ENCODE measurements at regions not wholly inside any gene's neighbourhood (a gene's known extent, or its start where the extent isn't known, plus 50 kb on each side); places are given as distances from the start of the nearest gene placed in this dataset.

DNA sequence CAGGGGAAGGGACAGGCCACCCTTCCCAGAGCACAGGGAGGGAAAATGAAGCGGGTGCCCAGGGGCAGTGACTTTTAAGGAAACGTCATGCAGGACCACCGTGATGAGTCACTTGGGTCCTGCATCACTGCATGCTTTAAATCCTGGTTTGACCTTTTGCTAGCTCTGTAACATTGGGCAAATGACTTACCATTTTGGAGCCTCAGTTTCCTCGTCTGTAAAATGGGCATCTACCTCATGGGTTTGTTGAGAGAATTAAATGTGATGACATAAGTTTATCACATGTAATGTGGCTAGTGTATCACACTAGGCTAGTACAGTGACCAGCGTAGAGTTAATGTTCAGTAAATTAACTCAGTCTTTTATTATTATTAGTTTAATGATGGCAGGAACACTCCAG lies 114.8 kb upstream of the IGSF21 start:
- ATAC-seq = no peak

DNA sequence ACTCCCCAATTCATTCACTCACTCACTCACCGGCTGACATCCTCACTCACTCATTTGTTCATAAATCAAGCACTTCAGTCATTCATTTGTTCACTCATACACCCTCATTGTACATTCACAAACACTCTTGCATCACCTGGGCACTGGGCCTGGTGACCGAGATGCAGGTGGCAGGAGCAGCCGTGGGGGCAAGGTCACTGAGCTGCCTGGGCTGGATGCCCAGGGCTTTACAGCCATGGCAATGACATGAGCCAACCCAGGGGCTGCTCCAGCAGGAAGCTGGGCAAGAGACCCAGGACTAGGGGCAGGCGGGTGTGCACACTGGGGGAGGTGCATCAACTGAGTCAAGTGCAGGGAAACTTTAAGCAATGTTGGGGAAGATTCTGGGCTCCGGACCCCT lies 113.6 kb upstream of the IGSF21 start:
- TF ChIP-seq ESRRG (CRISPR knock-in tag; IDR thresholded peaks at IDR 0.05) = no peak
- TF ChIP-seq CSDC2 (CRISPR knock-in tag; IDR thresholded peaks at IDR 0.05) = no peak
- no peak for TF ChIP-seq ZNF8 (CRISPR knock-in tag; IDR thresholded peaks at IDR 0.05)
- no peak for TF ChIP-seq ZC3H10 (CRISPR knock-in tag; IDR thresholded peaks at IDR 0.05)
- no peak for TF ChIP-seq PPARA (CRISPR knock-in tag; IDR thresholded peaks at IDR 0.05; ENCODE audit: borderline replicate concordance)
- TF ChIP-seq OSR1 (CRISPR knock-in tag; IDR thresholded peaks at IDR 0.05) = no peak
- no peak for ATAC-seq

More for the DNA sequence above, 114.8 kb upstream of the IGSF21 start:
- TF ChIP-seq ZFP30 (CRISPR knock-in tag; IDR thresholded peaks at IDR 0.05) (no peak), OSR1 (CRISPR knock-in tag; IDR thresholded peaks at IDR 0.05) (no peak), ARNTL (CRISPR knock-in tag; IDR thresholded peaks at IDR 0.05; ENCODE audit: borderline replicate concordance, low read depth) (no peak), RARB (CRISPR knock-in tag; IDR thresholded peaks at IDR 0.05) (no peak), ZNF8 (CRISPR knock-in tag; IDR thresholded peaks at IDR 0.05) (no peak), ESRRG (CRISPR knock-in tag; IDR thresholded peaks at IDR 0.05) (no peak)
- TF ChIP-seq, protein P1, sequence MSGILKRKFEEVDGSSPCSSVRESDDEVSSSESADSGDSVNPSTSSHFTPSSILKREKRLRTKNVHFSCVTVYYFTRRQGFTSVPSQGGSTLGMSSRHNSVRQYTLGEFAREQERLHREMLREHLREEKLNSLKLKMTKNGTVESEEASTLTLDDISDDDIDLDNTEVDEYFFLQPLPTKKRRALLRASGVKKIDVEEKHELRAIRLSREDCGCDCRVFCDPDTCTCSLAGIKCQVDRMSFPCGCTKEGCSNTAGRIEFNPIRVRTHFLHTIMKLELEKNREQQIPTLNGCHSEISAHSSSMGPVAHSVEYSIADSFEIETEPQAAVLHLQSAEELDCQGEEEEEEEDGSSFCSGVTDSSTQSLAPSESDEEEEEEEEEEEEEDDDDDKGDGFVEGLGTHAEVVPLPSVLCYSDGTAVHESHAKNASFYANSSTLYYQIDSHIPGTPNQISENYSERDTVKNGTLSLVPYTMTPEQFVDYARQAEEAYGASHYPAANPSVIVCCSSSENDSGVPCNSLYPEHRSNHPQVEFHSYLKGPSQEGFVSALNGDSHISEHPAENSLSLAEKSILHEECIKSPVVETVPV (CRISPR knock-in tag; IDR thresholded peaks at IDR 0.05) = no peak

DNA sequence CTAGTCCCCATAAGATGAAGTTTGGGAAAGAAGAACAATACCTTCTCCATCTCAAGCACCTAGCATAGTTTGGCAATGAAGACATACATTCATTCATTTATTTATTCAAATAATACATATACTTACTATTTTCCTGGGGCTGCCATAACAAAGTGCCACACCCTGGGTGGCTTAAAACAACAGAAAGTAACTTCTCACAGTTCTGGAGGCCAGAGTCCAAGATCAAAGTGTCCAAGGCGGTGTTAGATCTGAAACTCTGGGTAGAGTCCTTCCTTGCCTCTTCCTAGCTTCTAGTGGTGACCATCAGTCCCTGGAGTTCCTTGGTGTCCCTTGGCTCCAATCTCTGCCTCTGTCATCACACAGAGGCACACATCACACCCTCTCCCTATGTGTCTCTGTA lies 112.1 kb upstream of the IGSF21 start:
- ATAC-seq = no peak
- TF ChIP-seq, protein P1 (CRISPR knock-in tag; IDR thresholded peaks at IDR 0.05) = no peak
- TF ChIP-seq ZNF565 (CRISPR knock-in tag; conservative IDR thresholded peaks at IDR 0.05; ENCODE audit: low read depth) (no peak), SNAI2 (CRISPR knock-in tag; IDR thresholded peaks at IDR 0.05) (no peak), PPARA (CRISPR knock-in tag; IDR thresholded peaks at IDR 0.05; ENCODE audit: borderline replicate concordance) (no peak), ESRRG (CRISPR knock-in tag; IDR thresholded peaks at IDR 0.05) (no peak), ZNF70 (CRISPR knock-in tag; IDR thresholded peaks at IDR 0.05) (no peak)

DNA sequence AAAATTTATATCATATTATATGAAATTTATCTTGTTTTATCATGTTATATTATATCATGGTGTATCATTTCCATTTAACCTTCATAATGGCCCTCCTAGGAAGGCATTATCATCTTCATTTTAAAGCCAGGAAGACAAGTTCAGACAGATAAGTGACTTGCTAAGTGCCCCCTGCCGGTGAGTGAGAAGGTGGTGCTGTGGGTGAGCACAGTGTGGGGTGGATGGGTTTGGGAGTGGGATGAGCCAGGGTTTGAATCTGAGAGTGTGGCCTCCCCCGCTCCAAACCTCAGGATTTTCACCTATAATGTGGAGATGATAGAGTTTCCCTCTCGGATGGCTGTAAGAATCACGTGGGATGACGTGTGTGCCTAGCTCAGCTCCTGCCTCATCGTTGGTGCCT lies 108.7 kb upstream of the IGSF21 start:
- no peak for TF ChIP-seq CSDC2 (CRISPR knock-in tag; IDR thresholded peaks at IDR 0.05)
- TF ChIP-seq, protein P2, sequence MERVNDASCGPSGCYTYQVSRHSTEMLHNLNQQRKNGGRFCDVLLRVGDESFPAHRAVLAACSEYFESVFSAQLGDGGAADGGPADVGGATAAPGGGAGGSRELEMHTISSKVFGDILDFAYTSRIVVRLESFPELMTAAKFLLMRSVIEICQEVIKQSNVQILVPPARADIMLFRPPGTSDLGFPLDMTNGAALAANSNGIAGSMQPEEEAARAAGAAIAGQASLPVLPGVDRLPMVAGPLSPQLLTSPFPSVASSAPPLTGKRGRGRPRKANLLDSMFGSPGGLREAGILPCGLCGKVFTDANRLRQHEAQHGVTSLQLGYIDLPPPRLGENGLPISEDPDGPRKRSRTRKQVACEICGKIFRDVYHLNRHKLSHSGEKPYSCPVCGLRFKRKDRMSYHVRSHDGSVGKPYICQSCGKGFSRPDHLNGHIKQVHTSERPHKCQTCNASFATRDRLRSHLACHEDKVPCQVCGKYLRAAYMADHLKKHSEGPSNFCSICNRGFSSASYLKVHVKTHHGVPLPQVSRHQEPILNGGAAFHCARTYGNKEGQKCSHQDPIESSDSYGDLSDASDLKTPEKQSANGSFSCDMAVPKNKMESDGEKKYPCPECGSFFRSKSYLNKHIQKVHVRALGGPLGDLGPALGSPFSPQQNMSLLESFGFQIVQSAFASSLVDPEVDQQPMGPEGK (CRISPR knock-in tag; IDR thresholded peaks at IDR 0.05; ENCODE audit: borderline replicate concordance) = no peak
- TF ChIP-seq ZNF565 (CRISPR knock-in tag; conservative IDR thresholded peaks at IDR 0.05; ENCODE audit: low read depth) = no peak
- TF ChIP-seq ZFP3 (CRISPR knock-in tag; IDR thresholded peaks at IDR 0.05) = no peak
- TF ChIP-seq ZNF70 (CRISPR knock-in tag; IDR thresholded peaks at IDR 0.05) = no peak
- no peak for TF ChIP-seq BACH2 (CRISPR knock-in tag; IDR thresholded peaks at IDR 0.05; ENCODE audit: borderline replicate concordance)
- no peak for TF ChIP-seq ISL1 (CRISPR knock-in tag; IDR thresholded peaks at IDR 0.05)
- TF ChIP-seq, protein P3, sequence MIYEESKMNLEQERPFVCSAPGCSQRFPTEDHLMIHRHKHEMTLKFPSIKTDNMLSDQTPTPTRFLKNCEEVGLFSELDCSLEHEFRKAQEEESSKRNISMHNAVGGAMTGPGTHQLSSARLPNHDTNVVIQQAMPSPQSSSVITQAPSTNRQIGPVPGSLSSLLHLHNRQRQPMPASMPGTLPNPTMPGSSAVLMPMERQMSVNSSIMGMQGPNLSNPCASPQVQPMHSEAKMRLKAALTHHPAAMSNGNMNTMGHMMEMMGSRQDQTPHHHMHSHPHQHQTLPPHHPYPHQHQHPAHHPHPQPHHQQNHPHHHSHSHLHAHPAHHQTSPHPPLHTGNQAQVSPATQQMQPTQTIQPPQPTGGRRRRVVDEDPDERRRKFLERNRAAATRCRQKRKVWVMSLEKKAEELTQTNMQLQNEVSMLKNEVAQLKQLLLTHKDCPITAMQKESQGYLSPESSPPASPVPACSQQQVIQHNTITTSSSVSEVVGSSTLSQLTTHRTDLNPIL (CRISPR knock-in tag; IDR thresholded peaks at IDR 0.05; ENCODE audit: low read depth) = no peak
- no peak for TF ChIP-seq OSR1 (CRISPR knock-in tag; IDR thresholded peaks at IDR 0.05)
- TF ChIP-seq ZFP30 (CRISPR knock-in tag; IDR thresholded peaks at IDR 0.05) = no peak
- no peak for TF ChIP-seq ZNF8 (CRISPR knock-in tag; IDR thresholded peaks at IDR 0.05)
- no peak for TF ChIP-seq ZC3H10 (CRISPR knock-in tag; IDR thresholded peaks at IDR 0.05)
- TF ChIP-seq, protein P1 (CRISPR knock-in tag; IDR thresholded peaks at IDR 0.05) = no peak
- TF ChIP-seq PPARA (CRISPR knock-in tag; IDR thresholded peaks at IDR 0.05; ENCODE audit: borderline replicate concordance) = no peak
- ATAC-seq = no peak

DNA sequence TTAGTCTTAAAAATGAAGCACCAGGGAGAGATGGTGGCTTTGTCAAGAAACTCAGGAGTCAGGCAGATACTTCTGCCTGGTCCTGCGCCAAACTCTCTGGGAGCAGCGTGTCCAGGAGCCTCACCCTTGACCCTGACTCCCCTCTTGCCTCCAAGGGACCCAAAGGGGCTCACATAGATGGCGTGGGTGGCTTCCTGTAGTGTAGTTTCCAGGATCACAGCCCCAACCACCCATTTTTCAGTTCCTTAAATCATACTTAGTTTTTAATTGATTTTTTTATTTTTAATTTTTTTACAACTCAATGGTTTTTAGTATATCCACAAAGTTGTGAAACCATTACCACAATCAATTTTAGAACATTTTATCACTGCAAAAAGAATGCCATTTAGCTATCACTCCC lies 107.7 kb upstream of the IGSF21 start:
- no peak for ATAC-seq
- TF ChIP-seq, protein P2 (CRISPR knock-in tag; IDR thresholded peaks at IDR 0.05; ENCODE audit: borderline replicate concordance) = no peak
- TF ChIP-seq TOX (CRISPR knock-in tag; IDR thresholded peaks at IDR 0.05; ENCODE audit: borderline replicate concordance) (no peak), ZFP30 (CRISPR knock-in tag; IDR thresholded peaks at IDR 0.05) (no peak), ZC3H10 (CRISPR knock-in tag; IDR thresholded peaks at IDR 0.05) (no peak), ZNF8 (CRISPR knock-in tag; IDR thresholded peaks at IDR 0.05) (no peak), GLIS3 (CRISPR knock-in tag; IDR thresholded peaks at IDR 0.05) (no peak)
- TF ChIP-seq, protein P3 (CRISPR knock-in tag; IDR thresholded peaks at IDR 0.05; ENCODE audit: low read depth) = no peak
- TF ChIP-seq, protein P4, sequence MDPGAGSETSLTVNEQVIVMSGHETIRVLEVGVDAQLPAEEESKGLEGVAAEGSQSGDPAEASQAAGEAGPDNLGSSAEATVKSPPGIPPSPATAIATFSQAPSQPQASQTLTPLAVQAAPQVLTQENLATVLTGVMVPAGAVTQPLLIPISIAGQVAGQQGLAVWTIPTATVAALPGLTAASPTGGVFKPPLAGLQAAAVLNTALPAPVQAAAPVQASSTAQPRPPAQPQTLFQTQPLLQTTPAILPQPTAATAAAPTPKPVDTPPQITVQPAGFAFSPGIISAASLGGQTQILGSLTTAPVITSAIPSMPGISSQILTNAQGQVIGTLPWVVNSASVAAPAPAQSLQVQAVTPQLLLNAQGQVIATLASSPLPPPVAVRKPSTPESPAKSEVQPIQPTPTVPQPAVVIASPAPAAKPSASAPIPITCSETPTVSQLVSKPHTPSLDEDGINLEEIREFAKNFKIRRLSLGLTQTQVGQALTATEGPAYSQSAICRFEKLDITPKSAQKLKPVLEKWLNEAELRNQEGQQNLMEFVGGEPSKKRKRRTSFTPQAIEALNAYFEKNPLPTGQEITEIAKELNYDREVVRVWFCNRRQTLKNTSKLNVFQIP (CRISPR knock-in tag; IDR thresholded peaks at IDR 0.05; ENCODE audit: borderline replicate concordance, low read depth) = no peak
